ENCODE measurements at regions not wholly inside any gene's neighbourhood (a gene's known extent, or its start where the extent isn't known, plus 50 kb on each side); places are given as distances from the start of the nearest gene placed in this dataset.

DNA sequence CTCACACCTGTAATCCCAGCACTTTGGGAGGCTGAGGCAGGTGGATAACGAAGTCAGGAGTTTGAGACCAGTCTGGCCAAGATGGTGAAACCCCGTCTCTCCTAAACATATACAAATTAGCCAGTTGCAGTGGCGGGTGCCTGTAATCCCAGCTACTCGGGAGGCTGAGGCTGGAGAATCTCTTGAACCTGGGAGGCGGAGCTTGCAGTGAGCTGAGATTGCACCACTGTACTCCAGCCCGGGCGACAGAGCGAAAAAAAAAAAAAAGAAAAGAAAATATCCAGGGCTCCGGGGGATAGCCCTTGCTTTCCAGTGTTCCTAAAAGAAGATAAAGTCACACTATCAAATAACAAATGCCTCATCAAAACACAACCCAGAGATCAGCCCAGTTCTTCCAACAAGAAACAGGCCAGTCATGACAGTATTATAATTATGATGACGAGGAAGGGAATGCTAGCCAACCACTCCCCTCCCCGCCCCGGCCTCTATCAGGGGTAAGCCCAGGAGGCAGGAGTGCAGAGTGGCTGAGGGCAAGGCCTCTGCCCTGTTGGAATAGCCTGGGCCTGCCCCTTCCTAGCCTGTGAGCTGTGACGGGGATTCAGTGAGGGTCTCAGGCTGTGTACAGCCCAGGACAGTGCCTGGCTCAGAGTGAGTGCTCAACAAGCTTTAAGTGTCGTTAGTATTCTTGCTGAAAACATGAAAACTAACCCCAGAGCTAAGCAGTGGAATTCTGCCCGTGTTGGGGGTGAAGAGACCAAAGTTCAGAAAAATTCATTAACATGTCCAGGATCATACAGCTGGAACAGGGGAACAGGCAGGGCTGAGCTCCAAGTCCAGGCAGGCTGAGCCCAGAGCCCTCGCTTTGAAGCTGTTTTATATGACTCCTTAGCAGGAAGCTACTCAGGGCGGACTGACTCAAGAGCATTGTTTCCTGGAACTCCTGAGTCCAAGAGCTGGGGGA, 54.3 kb downstream of the FAM241B start:
- DNase-seq (ENCODE audit: low read depth in 3 of 3, low spot score in 1 of 3), result no peak

DNA sequence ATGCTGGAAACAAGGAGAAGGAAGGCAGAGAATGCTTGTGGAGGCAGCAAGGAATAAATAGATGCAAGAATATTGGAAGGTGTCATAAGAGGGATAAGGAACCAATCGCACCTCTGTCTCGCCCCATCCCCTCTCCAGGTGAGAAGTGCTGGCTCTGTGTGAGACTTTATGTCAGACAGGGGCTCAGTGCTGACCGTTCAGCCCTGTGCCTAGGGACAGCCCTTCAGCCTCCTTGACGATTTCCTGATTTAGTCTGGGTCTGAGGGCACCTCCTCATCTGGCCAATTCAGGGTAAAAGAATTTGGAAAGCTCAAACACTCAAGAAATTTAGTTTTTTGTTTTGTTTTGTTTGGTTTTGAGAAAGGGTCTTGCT, 54.9 kb downstream of the FAM241B start:
- no peak for DNase-seq (ENCODE audit: low read depth in 3 of 3, low spot score in 1 of 3)

DNA sequence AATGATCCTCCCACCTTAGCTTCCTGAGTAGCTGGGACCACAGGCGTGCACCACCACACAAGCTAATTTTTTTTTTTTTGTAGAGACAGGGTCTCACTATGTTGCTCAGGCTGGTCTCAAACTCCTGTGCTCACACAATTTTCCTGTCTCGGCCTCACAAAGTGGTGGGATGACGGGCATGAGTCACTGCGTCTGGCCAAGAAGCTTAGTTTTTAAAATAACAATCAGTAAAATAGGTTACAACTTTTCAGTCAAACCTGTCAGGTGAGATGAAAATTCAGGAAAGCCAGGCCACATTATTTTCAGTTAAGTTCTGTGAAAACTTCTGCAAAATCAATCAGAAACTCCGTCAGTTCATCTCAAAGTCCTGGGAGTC, 55.4 kb downstream of the FAM241B start:
- DNase-seq (ENCODE audit: low read depth in 3 of 3, low spot score in 1 of 3), result no peak

DNA sequence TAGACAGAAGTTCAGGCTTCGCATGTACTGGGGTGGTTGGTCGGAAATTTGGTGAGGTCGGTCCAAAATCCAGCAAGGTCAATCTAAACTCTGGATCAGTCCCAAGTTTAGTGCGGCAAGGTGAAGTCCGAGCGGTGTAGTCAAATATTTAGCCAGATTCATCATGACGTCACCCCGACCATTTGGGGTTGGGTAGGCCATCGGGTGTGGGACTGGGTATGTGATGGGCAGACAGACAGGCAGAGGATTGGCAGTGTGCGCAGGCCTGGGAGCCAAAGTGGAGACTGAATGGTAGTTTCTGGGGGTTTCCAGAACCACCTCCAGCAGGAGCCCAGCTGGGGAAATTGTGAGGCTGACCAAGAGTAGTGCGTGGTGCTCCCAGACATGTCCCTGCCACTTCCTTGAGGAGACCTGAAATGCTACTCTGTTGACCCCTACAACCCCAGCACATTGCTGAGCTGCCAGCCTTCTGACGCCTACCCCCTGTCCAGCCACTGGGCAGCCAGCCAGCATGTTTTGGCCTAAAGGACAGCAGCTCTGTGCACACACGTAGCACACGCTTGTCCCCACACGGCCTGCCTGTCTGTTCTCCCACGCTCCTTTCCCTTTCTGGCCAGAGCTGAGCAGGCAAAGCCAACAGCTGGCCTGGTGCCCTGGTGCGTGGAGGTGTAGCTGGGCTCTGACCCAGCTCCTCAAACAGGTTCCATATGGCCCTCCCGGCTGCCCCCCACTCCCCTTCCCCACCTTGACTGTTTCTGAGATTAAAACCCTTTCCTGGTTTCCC, 55.9 kb downstream of the FAM241B start:
- no peak for DNase-seq (ENCODE audit: low read depth in 3 of 3, low spot score in 1 of 3)

DNA sequence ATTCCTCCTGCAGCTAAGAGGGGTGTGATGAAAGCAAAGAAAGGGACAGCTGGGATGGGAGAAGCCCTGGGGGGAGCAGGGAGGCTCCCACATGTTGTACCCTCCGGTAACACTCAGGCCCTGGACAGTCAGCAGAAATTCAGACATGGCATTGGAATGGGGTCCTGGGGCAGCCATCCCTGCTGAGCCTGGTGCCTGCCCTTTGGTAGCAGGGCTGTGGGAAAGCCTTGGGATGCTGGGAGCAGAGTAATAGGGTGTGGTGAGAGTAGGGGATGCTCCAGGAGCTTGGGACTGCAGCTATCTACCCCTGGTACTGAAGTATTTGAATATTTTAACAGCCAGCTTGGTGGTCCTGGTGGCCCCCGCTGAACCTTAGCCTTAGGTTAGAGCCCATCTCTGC, 56.8 kb downstream of the FAM241B start:
- no peak for DNase-seq (ENCODE audit: low read depth in 3 of 3, low spot score in 1 of 3)

DNA sequence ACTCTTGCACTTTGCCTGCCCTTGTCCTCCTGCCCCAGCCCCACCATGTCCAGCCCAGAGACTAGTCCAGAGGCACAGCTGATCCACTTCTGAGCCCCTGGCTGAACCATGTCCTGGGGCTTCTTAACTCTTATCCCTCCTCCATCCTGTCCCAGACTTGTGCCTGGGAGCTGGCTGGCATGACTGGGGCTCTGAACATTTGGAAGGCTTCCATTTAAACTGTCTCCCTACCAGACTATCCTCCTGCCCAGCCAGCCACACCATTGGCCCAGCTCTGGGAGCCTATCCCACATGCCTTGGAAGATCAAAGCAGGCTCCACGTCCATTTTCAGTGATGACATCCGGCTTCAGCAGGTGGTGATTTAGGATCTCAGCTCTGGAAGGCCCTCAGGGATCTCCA, 57.4 kb downstream of the FAM241B start:
- DNase-seq (ENCODE audit: low read depth in 3 of 3, low spot score in 1 of 3), result no peak

DNA sequence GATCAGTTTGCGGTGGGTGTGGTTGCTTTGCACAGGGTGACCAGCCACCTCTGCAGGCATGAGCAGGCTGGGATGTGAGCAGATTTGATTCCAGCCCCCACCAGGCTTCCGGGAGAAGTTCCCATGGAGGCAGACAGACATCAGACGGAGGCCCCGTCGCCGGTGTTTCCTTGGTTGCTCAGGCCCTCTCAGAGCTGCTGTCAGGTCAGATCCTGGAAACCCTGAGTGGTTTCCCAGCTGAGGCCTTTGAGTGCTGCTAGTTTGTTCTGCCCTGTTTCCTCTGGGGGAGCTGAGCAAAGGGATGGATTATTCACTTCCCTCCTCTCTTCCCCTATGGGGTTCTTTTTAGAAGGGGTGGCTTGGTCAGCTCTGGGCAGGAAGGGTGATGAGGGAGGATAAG, 62.2 kb downstream of the FAM241B start:
- DNase-seq (ENCODE audit: low read depth in 3 of 3, low spot score in 1 of 3), result no peak

DNA sequence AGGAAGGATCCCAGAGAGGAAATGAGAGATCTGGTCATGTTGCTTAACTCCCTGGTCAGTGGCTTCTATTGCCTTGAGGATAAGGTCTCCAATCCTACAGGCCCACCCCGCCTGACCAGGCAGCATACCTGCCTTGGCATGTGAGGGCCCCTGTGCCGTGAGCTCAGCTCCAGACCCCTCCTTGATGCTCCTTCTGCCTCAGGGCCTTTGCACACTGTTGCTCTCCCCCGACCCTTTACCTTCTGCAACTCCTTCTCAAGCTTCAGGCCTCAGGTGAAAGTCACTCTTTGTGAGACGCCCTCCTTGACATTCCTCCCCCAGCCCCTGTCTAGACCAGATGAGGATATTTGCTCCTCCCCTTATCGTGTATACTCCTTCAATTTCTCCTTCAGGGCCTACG, 62.8 kb downstream of the FAM241B start:
- DNase-seq (ENCODE audit: low read depth in 3 of 3, low spot score in 1 of 3), result no peak

DNA sequence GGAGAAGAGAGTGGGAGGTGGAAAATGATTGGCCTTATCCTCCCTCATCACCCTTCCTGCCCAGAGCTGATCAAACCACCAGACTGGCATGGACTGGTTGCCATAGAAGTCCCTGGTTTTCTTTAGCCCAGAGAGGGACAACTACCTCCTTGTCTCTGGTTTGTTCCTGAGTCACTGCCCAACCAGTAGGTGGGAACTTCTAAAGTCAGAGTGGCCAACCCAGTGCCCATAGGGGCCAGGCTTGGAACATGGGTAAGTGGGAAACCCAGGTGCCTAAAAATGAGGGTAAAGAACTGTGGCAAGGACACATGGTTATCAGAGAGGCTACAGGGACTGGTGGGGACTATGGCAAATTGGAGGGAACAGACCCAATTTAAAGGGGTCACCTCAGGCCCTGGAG, 63.8 kb downstream of the FAM241B start:
- DNase-seq (ENCODE audit: low read depth in 3 of 3, low spot score in 1 of 3), result no peak

DNA sequence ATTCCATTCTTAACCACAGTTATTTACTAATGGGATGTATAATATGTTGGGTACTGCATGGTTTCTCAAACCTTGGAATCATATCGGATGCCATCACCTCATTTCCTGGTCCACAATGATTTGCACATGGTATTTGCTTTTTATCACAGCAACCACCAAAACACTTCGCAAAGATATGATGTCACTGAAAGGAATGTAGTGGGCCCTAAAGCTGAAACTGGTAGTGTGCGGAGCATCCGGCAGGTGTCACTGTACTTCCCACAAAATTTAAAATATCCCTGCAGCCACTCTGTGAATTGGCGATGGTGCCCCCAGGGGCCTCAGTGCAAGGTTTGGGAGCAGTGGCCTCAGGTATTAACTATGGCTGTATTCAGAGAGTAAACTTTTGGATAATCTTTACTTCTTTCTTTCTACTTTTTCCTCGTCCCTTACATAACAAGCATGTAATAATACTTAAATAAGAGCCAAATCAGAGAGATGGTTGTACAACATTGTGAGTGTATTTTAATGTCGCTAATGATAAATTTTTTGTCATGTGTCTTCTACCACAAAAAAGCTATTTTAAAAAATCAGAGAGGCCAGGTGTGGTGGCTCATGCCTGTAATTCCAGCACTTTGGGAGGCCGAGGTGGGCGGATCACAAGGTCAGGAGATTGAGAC, 66.2 kb downstream of the FAM241B start:
- DNase-seq (ENCODE audit: low read depth in 3 of 3, low spot score in 1 of 3), result no peak

DNA sequence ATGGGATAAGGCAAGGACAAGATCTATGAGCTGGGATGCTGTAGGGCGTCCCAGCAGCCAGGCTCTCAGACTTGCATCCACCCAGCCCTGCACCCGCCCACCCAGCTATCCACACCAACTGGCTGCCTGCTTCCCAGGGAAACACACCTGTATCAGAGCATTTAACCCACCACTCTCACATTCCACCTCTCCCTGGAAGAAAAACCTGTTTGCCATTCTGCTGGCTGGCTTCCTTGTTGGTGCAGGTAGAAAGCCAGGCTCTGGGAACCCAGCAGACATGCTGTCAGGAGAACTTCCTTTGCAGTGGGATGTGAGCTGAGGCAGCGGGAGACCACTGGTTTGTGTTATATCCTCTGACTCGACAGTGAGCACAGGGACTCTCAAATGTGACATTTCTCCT, 67.0 kb downstream of the FAM241B start:
- DNase-seq (ENCODE audit: low read depth in 3 of 3, low spot score in 1 of 3), result no peak

DNA sequence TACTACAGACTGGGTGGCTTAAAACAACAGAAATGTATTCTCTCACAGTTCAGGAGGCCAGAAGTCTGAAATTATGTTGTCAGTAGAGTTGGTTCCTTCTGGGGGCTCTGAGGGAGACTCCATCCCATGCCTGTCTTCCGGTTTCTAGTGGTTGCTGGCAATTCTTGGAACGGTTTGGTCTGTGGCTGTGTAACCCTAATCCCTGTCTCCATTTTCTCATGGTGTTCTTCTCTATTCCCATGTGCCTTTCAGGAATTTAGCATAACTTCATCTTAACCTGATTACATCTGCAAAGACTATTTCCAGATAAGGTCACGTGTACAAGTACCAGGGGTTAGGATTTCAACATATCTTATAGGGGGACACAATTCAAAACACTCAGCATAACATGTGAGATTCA, 73.2 kb downstream of the FAM241B start:
- no peak for DNase-seq (ENCODE audit: low read depth in 3 of 3, low spot score in 1 of 3)

DNA sequence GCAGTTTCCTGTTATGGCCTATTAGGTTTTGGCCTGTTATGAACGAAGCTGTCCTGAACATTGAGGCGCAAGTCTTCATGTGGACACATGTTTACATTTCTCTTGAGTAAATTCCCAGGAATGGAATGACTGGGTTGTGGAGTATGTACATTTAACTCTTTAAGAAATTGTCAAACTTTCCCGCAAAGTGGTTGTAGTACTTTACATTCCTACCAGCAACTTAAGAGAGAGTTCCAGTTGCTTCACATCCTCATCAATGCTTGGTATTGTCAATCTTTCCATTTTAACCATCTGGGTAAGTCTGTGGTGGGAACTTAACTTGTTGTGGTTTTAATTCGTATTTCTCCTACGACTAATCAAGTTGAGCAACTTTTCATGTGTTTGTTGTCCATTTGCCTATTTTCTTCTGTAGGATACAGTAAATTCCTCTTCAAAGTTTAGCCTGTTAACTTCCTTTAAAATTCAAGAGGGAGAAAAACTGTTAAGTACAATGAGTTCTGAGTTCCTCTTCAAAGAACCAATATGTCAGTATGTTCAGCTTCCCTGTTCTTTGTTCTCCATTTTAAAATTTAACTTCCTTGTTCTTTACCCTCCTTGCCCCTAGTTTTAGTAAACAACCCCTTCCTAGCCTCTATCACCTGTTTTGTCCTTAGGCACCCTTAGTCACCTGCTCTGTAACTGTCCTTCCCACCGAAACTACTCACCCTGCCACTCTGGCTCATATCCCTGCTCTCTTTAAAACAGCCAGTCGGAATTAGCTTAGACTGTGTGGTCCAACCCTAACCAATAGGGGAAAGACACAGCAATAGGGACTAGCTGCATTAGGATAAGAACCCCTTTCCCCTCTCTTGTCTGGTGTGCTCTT, 74.0 kb downstream of the FAM241B start:
- DNase-seq (ENCODE audit: low read depth in 3 of 3, low spot score in 1 of 3), result no peak

DNA sequence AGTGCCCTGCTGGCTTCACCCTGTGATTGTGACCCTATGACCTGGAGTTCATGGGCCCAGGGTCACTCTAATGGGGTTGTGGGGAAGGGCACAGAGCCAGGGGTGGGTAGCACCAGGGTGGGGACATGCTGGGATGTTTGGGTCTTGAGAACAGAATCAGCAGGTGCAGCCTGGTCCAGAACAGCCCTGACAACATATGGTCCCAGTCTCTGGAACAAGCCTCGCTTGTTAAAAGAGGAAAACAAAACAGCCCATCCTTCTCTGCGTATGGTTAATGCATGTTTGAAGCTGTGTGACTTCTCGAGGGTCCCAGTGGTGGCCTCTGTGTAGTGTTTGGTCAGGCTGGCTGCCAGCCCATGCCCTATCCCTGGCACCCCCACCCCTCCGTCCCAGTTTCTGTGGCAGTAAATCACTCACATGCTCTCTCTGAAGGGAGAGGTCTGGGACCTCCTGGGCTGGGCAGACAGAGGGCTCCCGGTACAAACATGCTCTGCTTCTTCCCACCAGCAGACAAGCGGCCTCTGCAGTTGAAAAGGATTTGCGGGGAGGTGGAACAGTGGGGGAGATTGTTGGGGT, 79.4 kb downstream of the FAM241B start:
- DNase-seq (ENCODE audit: low read depth in 3 of 3, low spot score in 1 of 3), result no peak

DNA sequence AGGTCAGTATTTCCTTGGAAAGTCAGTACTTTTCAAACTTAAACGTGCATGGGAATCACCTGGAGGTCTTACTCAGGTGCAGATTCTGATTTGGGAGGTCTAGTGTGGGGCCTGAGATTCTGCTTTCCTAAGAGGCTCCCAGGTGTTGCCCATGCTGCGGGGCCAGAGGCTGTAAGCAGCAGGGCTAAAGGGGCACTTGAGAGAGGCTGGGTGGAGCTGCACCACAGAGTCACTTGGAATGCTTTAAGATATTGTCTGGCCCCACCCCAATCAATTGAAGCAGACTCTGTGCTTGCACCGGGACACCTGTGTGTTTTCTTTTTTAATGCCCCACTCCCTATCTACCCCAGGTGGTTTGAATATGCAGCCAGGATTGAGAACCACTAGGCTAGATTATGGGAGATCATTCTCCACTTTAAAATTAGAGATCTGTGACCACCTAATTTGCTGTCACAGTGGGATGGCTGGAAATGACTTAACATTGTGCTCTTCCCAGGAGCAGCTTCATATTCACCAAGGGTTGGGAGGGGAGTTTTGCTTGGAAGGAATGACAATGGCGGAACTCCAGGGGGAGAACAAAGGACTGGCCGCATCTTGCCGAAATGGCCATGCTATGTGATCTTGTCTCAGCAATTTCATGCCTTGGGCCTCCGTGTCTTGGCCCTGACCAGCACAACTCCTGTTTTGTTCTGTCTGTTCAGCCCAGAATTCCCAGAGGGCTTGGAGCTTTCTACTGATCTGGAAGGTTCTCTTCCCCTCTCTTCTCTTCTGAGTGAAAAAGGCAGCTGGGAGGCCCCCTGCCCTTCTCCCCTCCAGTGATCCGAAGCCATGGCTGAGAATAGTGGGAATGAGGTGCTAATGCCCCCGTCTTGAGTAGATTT, 80.2 kb downstream of the FAM241B start:
- DNase-seq (ENCODE audit: low read depth in 3 of 3, low spot score in 1 of 3), result no peak

DNA sequence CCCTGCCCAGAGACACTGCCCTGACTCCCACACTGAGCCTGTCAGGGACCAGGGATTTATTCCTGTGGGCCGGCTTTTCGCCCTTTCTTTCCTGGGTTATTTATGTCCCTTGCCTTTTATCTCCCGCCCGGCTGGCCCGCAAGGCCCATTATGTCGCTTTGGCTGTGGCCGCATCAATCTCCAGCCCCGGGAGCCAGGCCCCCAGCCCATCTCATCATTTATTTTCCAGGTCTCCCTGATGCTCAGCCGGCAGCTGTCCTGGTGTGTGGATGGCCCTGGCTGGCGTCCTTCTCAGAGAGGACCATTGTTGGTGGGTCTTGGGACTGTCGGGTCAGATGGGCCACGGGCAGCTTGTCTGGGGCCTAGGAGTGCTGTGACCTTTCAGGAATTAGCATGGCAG, 82.3 kb downstream of the FAM241B start:
- DNase-seq (ENCODE audit: low read depth in 3 of 3, low spot score in 1 of 3), result no peak

DNA sequence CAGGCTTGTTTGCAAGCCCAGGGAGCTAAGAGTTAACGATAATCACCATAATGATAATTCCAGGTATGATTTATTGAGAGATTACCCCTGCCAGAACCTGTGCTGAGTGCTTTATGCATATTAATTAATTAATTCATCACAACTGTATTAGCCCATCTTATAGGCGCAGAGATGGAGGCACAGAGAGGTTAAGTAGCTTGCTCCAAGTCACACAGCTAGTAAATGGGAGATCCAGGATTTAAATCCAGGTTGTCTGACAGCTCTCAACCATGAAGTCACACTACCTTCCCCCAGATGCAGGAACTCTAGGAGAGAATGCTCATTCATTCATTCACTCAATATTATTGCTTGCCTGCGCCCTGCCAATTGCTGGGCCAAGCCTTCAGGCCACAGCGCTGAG, 84.5 kb downstream of the FAM241B start:
- no peak for DNase-seq (ENCODE audit: low read depth in 3 of 3, low spot score in 1 of 3)

DNA sequence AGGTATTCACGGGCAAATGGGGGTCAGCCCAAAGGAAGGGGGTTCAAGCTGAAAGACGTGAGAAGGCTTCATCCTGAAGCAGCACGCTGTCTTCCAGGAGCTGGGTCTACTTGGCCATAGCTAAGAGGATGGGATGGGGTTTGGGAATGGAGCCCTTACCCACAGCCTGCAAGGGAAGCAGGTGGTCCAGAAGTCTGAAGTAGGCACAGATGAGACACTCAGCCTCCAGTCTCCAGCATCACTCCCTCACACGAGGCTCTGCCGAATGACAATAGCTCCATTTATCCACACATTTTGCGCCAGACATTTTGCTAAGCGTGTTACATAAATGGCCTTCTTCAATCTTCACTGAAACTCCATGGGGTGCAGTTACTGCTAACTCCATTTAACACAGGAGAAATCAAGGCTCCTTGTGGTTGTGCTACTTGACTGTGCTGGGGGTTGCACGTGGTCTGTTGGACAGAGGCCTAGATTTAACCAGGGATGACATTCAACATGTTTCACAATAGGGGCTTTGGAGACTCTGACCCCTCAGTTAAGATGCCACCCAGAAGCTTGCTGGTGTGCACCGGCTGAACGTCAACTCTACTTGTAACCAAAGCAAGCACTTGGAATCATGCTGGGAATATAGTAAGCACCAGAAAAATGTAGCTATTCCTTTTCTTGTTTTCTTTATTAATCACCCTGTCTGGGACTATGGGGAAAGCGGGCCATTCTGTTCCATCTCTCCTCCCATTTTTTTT, 85.3 kb downstream of the FAM241B start:
- DNase-seq (ENCODE audit: low read depth in 3 of 3, low spot score in 1 of 3), result no peak
